Stimulated activated CD4-positive, alpha-beta T cell treated with anti-CD3 and anti-CD28 coated beads, Interleukin-4, amount 100 ng/mL, for 4 hours (primary cell): ENCODE measurements at regions not wholly inside any gene's neighbourhood (a gene's known extent, or its start where the extent isn't known, plus 50 kb on each side); places are given as distances from the start of the nearest gene placed in this dataset.

Experiments
- DNase-seq, 2 experiments: peaks; one replicate each; pipeline ENCODE4 v3.0.0-alpha.2; 2020

GRCh38 chr5:34487956-34488355 lies 168.2 kb upstream of the RAI14 start:
- no peak for DNase-seq

DNA sequence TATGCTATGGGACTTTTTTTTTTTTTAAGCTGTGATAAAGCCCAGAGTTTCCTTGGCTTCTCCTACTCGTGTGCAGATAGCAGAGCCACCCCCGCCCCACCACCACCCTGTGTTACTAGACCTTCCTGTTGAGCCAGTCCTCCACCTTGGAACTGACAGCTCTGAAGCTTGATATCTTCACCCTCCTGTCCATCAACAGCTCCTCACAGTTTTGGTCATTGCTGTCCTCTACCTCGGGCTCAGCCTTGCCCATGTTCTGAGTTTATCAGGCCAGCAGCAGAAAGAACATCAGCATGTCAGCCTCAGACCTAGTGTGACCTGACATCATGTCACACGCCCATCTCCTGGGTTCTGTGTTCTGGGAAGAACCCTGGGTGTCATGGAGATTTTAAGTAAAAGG lies 167.1 kb upstream of the RAI14 start:
- no peak for DNase-seq

GRCh38 chr5:34490506-34491250 lies 165.4 kb upstream of the RAI14 start:
- no peak for DNase-seq

DNA sequence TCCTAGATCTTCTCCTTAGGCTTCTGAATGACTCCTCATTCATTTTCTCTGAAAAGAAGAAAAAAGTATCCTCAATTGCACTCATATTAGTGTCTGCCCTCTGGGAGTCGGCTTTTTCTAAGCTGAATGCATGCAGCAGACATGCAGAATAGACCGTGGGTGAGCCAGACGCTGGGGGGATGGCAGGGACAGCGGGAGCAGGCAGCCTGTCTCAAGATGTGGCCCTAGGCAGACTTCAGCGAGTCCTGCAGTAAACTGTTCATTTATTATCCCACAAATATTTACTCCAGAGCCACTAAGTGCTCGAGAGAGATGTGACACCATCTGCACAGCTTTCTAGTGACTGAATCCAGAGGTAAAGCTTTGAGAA lies 164.9 kb upstream of the RAI14 start:
- no peak for DNase-seq

- DNase-seq, result no peak
These were observed 161.9 kb upstream of the RAI14 start for GRCh38 chr5:34494111-34494755.

DNA sequence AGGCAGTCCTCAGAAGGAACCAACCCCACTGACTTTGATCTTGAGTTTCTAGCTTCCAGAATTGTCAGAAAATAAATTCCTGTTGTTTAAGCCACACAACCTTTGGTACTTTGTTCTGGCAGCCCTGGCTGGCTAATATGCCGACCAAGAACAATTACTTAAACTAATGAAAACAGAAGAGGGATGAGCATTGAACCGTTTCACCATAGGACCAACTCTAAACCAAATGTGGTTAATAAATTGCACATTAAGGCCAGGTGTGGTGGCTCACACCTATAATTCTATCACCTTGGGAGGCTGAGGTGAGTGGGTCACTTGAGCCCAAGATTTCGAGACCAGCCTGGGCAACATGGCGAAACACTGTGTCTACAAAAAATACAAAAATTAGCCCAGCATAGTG lies 160.9 kb upstream of the RAI14 start:
- DNase-seq, result no peak

DNA sequence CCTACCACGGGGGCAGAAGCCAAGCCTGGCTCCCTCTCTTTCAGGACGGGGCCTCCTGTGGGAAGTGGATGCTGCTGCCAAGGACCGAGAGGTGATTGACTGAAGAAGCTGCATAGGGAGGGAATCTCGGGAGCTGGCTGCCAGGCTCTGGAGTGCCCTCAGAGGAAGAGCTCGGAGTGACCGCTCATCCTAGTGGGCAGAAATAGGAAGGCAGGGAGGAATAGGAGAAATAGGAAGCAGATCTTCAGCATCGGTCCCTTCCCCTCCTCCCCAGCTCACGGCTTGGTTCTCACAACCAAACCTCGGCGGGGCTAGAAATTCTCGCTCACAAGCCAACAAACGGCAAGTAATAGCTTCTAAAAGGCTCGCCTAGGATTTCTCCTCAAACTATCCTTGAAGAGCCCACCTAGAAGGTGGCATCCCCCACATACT lies 159.9 kb upstream of the RAI14 start:
- DNase-seq, result no peak

DNA sequence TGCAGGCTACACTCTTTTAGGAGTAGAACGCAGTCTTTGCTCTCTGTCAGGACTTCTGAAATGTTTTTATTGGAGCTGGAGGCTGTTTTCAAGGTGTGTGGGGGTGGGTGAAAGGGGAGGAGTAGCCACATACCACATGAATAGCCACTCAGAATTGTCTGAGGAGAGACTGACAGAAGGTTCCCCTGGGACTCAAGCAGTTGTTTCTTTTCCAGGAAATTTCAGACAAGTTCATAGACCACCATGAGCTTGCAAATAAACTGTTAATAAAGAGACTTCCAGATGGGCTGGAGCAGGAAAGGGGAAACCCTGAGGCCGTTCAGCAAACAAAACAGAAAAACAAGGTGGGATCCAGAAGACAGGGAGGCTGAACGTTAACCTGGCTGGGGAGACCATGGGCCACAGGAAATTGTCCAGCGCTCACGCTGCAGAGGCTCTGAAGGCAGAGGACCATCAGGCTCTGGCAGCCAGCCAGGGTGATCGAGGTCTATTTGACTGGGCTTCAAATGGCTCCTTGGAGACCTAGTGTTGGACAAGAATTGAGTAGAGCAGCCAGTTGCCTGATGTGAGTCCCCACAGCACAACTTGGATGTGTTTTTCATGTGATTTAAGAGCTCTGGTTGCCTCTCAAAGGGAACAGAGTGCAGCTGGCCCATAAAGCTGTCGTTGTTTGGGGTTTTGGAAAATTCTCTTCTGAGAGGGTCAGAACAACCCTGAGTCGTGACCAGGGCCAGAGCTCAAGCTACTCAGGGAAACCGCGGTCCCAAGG lies 159.2 kb upstream of the RAI14 start:
- no peak for DNase-seq

GRCh38 chr5:34497470-34497808 lies 158.7 kb upstream of the RAI14 start:
- no peak for DNase-seq

DNA sequence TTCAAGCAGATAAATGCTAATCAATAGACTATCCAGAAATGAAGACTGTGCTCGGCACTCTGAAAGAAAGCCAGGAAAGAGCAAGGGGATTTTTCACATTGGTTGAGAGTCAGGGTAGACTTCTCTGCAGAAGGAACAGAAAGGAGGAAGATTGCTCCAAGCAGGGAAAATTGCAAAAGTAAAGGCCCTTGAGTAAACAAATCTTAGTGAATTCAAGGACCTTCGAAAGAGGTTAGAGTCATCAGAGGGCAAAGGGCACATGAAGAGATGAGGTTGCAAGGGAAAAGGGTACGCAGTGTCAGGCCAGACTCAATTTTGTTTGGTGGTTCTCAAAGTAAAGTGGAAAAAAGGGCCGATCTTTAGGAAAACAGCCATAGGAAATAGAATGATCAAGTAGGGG lies 157.6 kb upstream of the RAI14 start:
- DNase-seq, result no peak

DNA sequence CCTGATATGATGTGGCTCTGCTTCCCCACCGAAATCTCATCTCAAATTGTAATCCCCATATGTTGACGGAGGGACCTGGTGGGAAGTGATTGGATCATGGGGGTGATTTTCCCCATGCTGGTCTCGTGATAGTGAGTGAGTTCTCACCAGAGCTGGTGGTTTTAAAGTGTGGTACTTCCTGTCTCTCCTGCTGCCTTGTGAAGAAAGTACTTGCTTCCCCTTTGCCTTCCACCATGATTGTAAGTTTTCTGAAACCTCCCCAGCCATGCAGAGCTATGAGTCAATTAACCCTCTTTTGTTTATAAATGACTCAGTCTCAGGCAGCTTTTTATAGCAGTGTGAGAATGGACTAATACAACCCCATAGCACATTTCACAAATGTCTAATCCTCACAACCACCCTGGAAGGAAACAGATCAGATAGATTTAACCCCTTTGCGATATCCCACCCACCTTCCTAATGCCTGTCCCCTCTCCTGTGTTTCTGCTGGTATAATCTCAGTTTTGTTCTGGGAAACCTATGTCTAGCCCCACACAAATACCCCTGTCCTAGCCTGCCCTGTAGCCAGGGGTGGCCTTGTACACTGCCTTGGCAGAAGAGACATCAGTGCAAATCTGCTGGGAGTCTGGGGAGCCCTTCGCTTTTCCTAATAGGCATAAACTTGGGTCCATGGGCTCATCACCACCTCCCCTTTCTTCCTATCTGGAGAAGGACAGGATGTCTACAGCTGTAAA lies 157.0 kb upstream of the RAI14 start:
- DNase-seq, result no peak

DNA sequence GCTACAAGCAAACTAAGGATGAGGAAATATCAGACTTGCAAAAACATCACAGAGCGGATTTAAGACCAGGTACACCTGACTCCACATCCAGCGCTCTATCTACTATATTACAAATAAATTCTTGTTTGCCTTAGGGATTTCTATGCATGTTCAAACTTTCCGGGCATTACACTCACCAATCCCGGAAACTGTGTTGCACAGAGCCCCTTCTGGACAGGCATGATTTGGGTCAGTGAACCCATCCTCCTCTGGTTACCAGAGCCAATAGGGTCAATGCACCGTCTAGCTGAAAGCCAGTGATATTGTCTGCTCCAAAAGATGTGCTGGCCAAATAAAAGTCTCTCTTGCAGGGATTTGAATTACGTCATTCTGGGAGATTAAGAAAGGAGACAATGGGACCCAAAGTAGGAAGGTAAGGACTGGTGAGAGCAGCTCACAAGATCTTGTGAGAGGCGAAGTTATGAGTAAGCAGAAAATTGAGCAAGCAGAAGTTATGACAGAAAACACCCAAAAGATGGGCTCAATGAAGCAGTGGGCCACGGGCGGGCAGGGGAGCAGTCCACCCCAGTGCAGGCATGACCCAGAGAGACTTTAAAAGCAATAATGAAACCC lies 155.8 kb upstream of the RAI14 start:
- no peak for DNase-seq

- no peak for DNase-seq
These were observed 155.1 kb upstream of the RAI14 start for GRCh38 chr5:34501016-34501415.

DNA sequence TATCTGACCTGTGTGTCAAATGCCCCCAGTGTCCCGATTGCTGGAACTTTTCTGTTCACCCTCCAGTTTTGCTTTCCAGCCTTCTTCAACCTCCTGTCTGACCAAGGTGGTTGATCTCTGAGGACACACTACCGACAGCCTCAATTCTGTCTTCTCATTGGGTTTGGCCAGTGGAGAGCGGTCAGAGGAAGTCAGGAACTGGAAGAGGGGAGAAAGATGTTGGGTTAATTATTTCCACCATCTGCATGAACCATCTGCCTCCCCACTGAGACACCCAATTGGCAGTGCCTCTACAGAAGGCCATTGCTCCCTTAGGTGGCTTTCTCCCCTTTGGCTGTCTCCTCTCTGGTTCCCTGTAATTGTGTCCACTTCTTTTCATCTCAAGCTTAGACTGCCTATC lies 154.3 kb upstream of the RAI14 start:
- DNase-seq, result no peak

DNA sequence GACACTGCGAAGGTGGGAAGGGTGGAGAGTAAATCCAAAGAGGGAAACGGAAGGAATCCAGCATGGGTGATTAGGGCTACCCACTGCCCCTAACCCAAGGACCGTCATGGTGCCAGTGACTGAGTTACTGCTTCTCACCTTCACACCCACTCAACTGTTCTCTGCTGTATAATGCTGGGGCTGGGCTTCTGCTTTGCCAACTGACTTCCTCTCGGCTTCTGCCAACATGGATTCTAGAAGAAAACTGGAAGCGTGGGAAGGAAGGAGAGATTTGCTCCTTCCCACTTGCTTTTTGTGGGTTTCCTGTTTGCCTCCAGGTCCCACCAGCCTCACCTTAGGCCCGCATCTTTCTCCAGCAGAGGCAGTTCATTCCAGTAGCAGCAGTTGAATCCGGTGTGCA lies 153.5 kb upstream of the RAI14 start:
- no peak for DNase-seq

GRCh38 chr5:34503379-34504253 lies 152.5 kb upstream of the RAI14 start:
- no peak for DNase-seq

GRCh38 chr5:34504967-34505366 lies 151.2 kb upstream of the RAI14 start:
- no peak for DNase-seq

GRCh38 chr5:34505731-34506130 lies 150.4 kb upstream of the RAI14 start:
- DNase-seq, result no peak

DNA sequence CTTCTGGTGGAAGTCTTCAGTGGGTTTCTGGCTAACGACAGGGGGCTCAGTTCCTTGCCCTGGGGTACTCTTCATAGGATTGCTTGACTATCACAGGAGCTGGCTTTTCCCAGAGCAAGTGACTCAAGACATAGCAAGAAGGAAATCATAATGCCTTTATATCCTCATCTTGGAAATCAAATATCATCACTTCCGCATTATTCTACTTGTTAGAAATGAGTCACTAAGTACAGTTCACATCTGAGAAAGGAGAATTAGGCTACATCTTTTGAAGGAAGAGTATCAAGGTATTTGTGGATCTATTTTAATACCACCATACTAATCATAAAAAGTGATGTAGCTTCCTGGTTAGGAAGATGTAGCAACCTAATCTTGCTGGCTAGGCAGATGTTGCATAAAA lies 148.2 kb upstream of the RAI14 start:
- DNase-seq, result no peak

GRCh38 chr5:34509392-34509791 lies 146.7 kb upstream of the RAI14 start:
- no peak for DNase-seq

GRCh38 chr5:34510002-34510401 lies 146.1 kb upstream of the RAI14 start:
- DNase-seq, result no peak

DNA sequence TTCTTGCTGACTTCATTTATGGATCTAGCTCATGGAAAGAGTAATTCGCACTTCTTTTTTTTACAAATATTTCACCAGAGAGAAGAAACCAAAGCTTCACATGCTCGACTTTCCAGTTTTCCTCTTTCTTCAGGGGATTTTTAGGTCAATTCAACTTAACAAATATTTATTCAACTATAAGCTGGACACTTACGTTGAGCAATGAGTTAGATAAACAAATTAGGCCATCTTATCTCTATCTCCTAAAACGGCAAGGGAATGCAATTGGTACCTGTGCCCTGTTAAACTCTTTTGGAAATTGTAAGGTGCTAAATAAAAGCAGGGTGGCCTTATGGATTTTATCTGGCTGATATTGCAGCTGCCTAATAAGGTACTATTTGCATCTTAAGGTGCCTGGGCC lies 145.1 kb upstream of the RAI14 start:
- DNase-seq, result no peak
